NB4 (cell line): ENCODE measurements at regions not wholly inside any gene's neighbourhood (a gene's known extent, or its start where the extent isn't known, plus 50 kb on each side); places are given as distances from the start of the nearest gene placed in this dataset.

ENCODE experiments used
- DNase-seq: peaks from one replicate; pipeline ENCODE4 v3.0.0; 2010; ENCODE audit warnings: low read depth
- H3K4me3 ChIP-seq: one replicate; pipeline ENCODE4 v1.5.1; 2011; ENCODE audit warnings: mild to moderate bottlenecking, low read depth, low read length, moderate library complexity
- MYC ChIP-seq: IDR thresholded peaks from 2 replicates; pipeline ENCODE4 v1.6.1; 2011; ENCODE audit warnings: low read depth, low read length
- POLR2A ChIP-seq: IDR thresholded peaks from 2 replicates; pipeline ENCODE4 v1.6.1; 2011; ENCODE audit warnings: mild to moderate bottlenecking; ENCODE audit not compliant: insufficient read length; ENCODE audit errors: extremely low read depth
- TF ChIP-seq, protein P1 (sequence below): IDR thresholded peaks from 2 replicates; pipeline ENCODE4 v1.6.1; 2011; ENCODE audit warnings: low read depth, low read length
- TF ChIP-seq, protein P2 (sequence below): IDR thresholded peaks from one replicate; pipeline ENCODE4 v1.5.1; 2012; ENCODE audit warnings: low read depth, low read length

DNA sequence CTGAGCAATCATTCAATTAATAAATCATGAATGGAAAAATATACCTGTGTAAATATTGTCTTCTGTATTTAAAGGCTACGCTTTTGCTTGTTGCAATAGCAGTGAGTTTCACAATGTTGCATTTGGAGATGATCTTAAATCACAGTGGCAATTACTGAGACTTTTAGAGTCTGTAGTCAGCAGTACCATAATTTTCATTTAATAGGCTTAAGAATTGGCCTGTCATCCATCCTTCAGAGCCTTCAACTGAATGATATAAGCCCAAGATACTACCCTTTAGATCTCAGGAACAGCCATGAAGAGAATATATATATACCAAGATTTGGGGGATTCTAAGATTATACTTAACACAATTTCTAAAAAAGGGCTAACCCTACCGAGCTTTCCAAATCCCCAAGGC, 458.1 kb downstream of the GBE1 start:
- no peak for DNase-seq
- TF ChIP-seq MYC (no peak), POLR2A (no peak)
- TF ChIP-seq, protein P1, sequence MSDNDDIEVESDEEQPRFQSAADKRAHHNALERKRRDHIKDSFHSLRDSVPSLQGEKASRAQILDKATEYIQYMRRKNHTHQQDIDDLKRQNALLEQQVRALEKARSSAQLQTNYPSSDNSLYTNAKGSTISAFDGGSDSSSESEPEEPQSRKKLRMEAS = no peak
- TF ChIP-seq, protein P2, sequence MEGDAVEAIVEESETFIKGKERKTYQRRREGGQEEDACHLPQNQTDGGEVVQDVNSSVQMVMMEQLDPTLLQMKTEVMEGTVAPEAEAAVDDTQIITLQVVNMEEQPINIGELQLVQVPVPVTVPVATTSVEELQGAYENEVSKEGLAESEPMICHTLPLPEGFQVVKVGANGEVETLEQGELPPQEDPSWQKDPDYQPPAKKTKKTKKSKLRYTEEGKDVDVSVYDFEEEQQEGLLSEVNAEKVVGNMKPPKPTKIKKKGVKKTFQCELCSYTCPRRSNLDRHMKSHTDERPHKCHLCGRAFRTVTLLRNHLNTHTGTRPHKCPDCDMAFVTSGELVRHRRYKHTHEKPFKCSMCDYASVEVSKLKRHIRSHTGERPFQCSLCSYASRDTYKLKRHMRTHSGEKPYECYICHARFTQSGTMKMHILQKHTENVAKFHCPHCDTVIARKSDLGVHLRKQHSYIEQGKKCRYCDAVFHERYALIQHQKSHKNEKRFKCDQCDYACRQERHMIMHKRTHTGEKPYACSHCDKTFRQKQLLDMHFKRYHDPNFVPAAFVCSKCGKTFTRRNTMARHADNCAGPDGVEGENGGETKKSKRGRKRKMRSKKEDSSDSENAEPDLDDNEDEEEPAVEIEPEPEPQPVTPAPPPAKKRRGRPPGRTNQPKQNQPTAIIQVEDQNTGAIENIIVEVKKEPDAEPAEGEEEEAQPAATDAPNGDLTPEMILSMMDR = no peak

DNA sequence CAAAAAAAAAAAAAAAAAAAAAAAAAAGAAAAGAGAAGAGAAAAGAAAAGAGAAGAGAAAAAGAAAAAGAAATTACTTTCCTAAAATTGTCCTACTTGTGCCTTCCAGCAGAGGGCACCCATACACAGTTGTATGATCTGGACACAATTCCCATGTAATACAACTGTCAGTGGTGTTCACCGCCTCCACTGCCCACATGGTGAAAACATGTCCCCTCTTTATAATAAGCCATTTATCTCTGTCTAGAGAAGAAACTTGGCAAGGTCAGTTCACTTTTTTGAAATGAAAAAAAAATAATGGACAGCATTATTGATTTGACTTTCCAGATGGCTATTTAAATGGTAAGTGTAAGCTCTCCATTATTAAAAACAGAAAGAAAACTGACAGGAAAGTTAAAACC, 459.4 kb downstream of the GBE1 start:
- DNase-seq = peak; percentile 50
- TF ChIP-seq MYC = no peak
- TF ChIP-seq, protein P2 = peak; percentile 46

More for the DNA sequence above, 458.1 kb downstream of the GBE1 start:
- no peak overlapping the region for H3K4me3 ChIP-seq

DNA sequence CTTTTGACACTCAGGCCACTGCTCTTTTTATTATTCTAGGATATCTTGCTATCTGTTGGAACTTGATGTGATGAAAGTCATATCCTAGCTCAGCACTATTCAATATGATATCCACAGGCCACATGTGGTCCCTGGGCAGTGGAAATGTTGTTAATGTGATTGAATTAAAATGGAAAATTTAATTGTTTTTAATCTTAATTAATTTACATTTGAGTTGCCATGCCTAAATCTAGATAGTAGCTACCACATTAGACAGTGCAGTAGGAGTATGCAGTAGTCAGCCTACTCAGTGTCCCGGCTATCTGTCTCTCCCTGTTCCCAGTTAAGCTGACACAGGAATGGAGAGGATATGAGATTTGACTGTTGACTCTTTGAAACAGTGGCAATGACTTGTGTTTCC, 460.2 kb downstream of the GBE1 start:
- no peak overlapping the region for H3K4me3 ChIP-seq
- DNase-seq = no peak
- TF ChIP-seq MYC (no peak), POLR2A (no peak)
- TF ChIP-seq, protein P1 = no peak
- TF ChIP-seq, protein P2 = no peak

More for the DNA sequence above, 459.4 kb downstream of the GBE1 start:
- H3K4me3 ChIP-seq = no peak overlapping the region

DNA sequence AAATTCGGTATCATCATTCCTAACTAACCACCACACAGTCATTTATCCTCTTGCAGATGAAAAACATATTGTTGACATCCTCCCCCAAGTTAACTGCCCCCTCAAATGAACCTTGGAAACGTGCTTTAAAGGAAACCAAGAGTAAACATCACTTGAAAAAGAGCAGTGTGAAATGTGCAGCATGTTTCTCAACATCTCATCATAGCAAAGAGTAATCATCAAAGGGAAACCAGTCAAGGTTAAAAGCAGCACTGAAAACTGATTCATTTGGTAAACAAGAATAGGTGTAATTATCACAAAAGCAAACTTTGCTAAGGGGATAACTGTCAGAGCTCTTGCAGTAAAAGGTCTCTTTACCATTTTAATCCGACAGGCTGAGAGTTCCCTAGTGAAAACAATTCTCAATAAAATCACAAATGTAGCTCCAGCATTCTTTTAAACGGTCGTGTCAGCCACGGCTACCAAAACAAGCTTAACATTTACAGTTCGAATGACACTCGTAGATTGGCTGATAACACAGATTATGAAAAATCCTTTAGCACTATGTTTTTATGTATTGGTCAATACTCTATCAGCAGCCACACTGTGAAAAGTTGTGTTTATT, 461.0 kb downstream of the GBE1 start:
- TF ChIP-seq POLR2A (no peak), MYC (no peak)
- TF ChIP-seq, protein P1 = no peak
- TF ChIP-seq, protein P2 = no peak
- DNase-seq = no peak
- H3K4me3 ChIP-seq = no peak overlapping the region

DNA sequence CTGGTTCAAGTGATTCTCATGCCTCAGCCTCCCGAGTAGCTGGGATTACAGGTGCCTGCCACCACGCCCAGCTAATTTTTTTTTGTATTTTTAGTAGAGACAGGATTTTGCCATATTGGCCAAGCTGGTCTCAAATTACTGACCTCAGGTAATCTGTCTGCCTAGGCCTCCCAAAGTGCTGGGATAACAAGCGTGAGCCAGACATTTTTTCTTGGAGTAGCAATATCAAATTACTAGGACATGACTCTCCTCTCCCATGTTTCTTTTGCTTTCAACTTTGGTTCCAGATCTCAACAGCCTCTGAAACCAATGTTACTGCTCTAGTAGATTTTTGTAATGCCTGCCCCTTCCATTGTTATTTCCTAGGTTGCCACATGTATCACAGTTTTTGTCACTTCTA, 462.0 kb downstream of the GBE1 start:
- H3K4me3 ChIP-seq = no peak overlapping the region
- TF ChIP-seq MYC (no peak), POLR2A (no peak)
- TF ChIP-seq, protein P2 = no peak
- TF ChIP-seq, protein P1 = no peak
- DNase-seq = no peak

DNA sequence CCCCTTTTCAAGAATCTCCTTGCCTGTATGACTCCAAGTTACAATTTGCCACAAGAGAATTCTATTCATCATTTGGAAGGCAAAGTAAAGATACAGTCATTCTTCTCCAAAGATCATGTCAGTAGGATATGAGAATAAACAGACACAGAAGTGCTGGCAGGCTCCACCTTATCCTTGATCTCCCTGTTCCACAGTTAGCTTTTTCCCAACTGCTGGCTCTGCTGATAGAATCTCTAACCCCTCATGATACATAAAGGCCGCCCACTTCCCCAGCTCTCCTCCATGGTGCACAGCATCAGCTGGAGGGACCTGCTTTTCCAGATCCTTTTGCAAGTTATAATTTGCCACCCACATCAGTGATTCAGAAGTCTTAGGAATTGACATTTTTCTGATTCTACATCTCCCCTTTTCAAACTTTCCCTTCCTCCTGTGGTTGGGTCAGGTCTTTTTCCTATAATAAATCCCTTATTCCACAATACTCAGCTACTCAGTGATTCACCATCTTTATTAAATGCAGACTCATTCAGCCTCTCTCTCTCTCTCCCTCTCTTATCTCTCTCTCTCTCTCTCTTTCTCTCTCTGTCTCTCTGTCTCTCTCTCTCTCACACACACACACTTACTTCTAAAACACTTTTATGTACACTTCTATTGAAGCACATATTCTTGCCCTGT, 465.4 kb downstream of the GBE1 start:
- no peak overlapping the region for H3K4me3 ChIP-seq
- DNase-seq = no peak
- TF ChIP-seq POLR2A (no peak), MYC (no peak)
- TF ChIP-seq, protein P2 = no peak
- TF ChIP-seq, protein P1 = no peak
